Panc1 (cell line): ENCODE measurements at regions not wholly inside any gene's neighbourhood (a gene's known extent, or its start where the extent isn't known, plus 50 kb on each side); places are given as distances from the start of the nearest gene placed in this dataset.

Source experiments
- CTCF ChIP-seq: fragments of 450-650 bp; IDR thresholded peaks from 2 replicates; pipeline ENCODE4 v1.5.1; 2017; ENCODE audit warnings: mild to moderate bottlenecking
- POLR2AphosphoS5 ChIP-seq: IDR thresholded peaks from 2 replicates; pipeline ENCODE4 v1.6.1; 2012; ENCODE audit warnings: mild to moderate bottlenecking, low read depth, low read length, moderate library complexity
- TCF7L2 ChIP-seq: IDR thresholded peaks from 2 replicates; pipeline ENCODE4 v1.6.1; 2011; ENCODE audit warnings: mild to moderate bottlenecking, low read depth, low read length, inconsistent platforms

DNA sequence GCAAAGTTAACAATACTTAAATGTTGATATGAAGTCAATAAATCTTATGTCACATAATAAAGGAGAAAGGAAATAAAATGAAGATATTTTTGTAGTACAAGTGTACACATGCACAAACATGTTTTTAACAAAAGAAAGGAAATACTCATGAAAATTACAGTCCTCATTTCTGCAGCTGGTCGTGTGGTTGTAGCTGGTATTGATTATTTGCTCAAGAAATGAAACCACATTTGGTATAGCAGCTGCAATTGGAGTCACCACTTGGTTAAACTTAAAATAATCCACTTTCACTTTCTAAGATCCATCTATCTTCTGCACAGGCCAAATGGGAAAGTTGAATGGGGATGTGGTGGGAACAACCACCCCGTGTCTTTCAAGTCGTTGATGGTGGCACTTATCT is 580.5 kb upstream of the NRXN1 start:
- TF ChIP-seq CTCF = no peak
- TF ChIP-seq POLR2AphosphoS5 = no peak
- TF ChIP-seq TCF7L2 = no peak
